SK-MEL-5 (cell line): ENCODE measurements at regions not wholly inside any gene's neighbourhood (a gene's known extent, or its start where the extent isn't known, plus 50 kb on each side); places are given as distances from the start of the nearest gene placed in this dataset.

Source experiments
- DNase-seq: peaks from one replicate; pipeline ENCODE4 v3.0.0-alpha.2; 2016; ENCODE audit warnings: low read depth, low spot score
- in situ Hi-C: cut with HindIII; loops from 2 replicates; pipeline ENCODE4 v1.10.0; 2016; ENCODE audit warnings: low sequenced_read_pairs, high pct_unique_total_duplicates, low pct_unique_long_range_greater_than_20kb

DNA sequence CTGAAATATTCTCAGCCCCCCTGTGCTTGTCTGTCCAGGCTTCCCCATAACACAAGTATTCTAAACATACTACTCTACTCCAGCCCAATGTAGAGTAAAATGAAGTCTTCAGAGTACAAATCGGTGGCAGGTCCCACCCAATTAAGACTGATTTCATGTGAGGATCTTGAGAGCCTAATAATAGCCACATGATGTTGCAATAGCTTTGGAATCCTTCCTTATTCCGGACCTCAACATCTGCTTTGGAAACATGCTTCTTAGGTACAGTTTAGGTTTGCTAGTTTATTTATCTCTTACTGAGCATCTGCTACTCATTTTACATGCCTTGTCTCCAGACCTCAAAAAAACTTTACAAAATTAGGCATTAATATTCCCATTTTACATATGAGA lies 207.3 kb upstream of the RAB6C start:
- no peak for DNase-seq

DNA sequence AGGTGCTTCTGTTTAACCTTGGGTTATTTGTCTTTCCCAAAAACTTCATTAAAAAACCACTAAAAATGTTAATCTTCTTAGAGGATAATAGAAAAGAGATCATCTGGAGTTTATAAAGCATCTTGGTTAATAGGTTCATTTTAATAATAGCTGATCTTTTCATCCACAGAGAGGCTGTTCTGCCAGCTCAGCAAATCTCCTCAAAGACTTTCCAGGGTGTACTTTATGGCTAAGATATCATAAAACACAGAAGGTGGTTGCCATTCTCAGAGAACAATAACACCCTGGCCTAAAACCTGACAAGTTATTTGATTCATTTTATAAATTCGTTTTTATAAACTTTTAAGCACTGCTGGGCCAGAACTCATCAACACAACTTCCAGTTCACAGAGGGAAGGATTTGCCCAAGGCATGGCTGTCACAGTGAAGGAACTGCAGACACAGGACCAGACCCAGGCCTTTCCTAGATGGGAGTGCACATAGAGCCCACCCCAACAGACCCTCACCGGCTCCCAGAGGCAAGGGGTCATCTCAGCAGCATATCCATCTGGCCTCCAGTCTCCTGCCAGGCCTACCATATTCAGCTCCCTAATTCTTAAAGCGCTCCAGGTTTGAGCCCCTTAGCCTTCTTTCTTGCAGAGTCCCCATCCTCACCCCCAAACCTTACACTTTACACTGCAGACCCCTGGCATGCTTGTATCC lies 203.4 kb upstream of the RAB6C start:
- in situ Hi-C loops = no loop called here
- no peak for DNase-seq

More for the DNA sequence above, 207.3 kb upstream of the RAB6C start:
- in situ Hi-C loops = no loop called here

DNA sequence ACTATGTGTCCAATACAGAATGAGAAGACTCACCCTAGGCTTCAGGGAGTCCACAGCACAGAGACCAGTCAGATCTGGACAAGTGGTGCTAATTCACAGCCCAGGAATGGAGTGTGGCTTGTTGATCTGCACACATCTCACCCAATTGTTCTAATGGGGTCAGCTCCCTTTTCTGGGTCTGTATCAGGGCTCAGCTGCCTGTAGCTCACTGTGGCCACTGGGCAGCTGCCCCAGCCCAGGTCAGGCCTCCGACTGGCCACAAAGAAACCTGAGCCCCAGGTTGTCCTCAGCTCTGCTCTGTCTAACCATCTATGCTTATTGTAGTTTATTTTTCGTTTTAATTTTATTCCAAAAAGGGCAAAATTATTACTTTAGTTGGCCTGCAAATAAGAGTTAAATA lies 202.3 kb upstream of the RAB6C start:
- in situ Hi-C loops = no loop called here
- DNase-seq = no peak

DNA sequence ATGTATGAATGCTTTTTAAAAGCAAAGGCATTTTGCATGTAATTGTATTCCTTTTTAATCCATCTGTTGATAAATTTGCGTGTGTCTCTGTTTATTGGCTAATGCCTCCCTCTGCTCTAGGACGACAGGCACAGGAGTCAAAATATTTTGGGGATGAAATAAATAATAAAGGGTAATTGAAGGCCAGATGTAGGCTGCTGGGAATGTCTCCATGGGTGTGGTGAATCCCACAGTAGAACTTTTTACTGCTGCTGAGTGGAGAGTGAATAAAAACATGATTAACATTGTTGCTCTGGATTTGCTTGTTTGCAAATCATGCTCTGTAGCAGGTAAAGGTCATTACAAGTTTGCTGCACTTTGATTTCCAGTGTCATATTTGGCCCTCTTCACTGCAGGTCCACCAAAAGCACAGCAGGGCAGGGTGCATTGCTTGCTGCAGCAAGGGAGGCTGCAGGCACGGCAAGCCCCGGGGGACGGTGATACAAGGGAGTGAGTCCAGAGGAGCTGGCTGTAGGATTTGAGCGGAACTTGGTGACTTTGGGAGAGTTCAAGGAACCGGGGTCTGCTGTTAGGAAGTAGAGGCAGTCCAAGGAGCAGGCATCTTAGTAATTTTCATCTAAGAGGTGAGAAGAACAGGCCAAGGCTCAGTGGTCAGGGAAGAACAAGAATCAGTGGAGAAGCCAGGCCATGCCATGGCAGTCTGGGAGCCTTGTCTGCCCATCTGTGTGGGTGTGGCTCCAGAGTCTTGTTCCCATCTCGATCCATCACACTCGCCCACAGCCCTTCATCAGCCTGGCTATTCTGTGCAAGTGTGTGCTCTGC lies 201.5 kb upstream of the RAB6C start:
- no peak for DNase-seq
- in situ Hi-C loops = no loop called here

DNA sequence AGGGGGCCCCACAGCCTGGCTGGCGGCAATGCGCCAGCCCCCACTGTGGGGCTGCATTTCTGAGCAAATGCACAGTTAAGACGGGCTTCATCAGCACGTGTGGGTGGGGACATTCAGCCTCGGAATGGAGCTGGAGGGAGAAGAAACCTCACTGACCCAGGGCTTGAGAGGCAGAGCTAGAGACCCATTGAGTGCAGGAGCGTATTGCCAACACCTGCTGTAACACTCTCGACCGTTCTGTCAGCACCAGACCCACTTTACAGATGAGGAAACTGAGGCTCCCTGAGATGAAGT lies 200.9 kb upstream of the RAB6C start:
- DNase-seq = no peak
- in situ Hi-C loops = no loop called here

DNA sequence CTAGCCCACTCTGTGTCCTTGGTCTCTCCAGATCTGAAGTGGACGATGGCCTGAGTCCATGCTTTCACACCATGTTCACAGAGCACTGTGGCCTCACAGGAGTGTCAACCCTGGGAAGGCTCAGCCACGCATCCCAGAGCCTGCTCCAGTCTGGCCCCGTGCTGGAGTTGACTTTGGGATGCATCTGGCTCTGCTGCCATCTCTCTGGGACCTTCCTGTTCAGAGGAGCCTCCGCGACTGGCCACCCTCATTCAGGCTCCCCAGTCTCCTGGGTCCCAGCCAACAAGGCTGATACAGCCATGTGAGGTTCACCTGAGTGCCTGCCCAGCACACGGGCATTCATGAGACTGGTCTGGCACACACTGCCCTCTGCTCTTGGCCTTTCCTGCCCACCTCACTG lies 199.7 kb upstream of the RAB6C start:
- DNase-seq = no peak
- in situ Hi-C loops = no loop called here

DNA sequence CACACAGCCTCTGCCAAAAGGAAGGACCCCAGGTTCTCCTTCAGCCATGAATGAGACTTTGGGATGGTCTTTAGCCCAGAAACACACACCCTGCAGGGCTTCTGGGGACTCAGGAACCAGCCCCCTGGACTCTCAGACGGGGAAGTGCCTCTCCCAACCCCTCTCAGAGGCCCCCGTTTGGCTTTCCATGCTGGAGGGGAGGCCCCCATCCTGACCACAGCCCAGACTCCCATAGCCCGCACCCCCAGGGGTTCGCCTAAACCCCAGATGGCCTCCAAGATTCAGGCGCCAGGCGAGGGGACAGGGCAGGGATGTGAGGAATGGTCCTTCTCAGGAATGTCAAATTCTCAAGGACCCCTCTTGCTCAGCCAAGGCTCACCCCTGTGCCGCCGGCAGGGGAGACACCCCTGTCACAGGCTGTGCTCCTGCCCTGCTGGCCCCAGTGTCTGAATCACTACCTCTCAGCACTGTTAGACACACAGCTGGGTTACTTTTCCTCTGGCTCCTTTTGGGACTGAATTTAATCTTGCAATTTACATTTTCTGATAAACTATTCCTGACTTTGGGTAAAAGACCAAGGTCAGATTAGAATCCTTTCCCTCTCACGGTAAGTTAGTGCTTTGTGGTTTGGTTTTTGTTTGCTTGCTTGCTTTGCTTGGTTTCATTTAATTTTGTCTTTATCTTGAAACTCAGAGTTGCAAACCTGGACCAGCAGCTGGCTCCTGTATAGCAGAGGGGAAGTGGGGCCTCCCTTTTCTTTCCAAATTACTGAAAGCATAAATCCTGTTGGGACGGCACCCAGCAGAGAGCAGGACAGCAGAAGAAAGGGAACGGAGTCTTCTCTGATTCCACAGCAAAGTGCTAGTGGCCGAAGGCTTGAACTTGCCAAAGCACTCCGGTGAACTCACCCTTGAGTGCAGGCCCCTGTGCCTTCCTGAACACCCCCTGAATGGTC lies 198.9 kb upstream of the RAB6C start:
- no peak for DNase-seq
- in situ Hi-C loops = no loop called here

DNA sequence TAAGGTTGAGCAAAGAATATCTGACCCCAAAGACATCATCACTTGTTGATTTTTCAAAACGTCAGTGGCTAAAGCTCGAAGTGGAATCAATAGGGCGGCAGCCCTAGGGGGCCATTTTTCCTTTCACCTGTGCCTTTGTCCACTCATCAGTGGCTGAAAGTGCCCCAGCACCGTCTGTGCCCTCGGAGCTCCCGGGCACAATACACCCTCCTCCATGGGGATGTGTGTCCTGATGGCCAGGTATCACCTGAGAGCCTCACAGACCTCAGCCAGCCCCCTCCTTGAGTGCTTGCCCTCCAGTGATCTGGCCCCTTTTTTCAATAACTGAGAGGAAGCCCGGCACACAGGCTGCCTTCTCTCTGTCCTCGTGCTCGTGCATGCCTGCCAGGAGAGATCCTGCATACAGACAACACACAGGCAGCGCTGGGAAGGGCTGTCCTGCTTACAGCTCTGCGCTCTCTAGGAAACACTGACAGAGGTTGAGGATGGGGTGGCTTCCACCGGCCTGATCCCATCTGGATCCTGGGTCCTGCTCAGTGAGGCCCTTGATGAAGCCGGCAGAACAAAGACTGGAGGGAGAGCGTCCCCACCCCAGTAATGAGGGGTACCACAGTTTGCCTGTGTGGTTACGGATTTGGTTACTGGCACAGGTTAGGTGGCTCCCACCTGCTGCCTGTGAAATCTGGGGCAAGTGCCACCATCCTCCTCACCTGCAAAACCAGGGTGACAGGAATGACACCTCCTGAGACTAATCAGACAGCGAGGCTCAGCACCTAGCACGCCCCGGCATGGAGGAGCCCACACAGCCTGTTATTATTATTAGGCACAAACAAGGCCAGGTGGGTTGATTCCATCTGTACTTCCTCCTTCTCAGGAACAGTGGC lies 197.5 kb upstream of the RAB6C start:
- no peak for DNase-seq
- in situ Hi-C loops = no loop called here

DNA sequence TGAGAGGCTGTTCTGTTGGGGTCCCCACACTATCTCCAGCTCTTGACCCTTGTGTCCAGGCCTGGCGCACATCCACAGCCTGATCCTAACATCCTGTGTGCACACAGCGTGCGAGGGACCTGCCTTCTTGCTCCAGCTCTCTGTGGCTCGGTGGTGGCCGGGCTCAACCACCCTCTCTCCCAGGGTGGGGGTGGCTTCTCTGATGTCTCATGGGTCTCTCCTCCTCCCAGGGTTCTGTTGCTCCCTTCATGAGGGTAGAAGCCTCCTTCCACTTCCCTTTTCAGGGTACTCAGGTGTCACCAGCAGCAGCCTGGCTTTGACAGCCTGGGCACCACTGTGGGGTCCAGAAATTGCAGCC lies 196.9 kb upstream of the RAB6C start:
- DNase-seq = no peak
- in situ Hi-C loops = no loop called here

DNA sequence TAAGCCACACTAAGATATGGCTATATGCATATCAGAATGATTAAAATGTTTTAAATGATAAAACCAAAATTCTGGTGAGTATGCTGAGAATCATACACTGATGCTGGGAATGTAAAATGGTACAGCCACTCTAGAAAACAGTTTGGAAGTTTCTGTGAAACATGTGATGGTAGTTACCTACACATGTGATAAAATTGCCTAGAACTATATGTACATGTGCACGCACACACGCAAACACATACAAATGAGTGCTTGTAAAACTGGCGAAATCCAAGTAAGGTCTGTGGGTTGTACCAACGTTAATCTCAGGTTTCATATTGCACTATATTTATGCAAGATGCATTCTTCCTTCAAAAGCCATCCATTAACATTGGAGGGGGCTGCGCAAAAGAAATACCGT lies 195.0 kb upstream of the RAB6C start:
- in situ Hi-C loops = no loop called here
- DNase-seq = no peak

DNA sequence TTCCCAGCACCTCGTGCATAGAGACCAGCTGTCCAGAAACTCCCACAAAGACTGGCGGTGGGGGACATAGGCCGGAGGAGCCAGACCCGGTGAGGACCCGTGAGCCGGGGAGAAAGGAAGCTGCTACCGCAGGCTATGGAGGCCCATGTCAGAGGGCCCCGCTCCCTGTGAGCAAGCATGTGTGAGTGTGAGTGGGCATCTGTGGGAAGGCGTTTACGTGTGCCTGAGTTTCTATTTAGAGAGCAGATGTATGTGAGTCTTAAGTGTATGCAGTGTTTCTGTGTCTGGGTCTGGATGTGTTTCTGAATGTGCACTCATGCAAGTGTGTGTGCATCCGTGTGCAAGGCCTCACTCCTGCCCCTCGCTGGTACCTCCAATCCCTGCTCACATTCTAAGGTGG lies 187.8 kb upstream of the RAB6C start:
- DNase-seq = no peak
- in situ Hi-C loops = no loop called here

DNA sequence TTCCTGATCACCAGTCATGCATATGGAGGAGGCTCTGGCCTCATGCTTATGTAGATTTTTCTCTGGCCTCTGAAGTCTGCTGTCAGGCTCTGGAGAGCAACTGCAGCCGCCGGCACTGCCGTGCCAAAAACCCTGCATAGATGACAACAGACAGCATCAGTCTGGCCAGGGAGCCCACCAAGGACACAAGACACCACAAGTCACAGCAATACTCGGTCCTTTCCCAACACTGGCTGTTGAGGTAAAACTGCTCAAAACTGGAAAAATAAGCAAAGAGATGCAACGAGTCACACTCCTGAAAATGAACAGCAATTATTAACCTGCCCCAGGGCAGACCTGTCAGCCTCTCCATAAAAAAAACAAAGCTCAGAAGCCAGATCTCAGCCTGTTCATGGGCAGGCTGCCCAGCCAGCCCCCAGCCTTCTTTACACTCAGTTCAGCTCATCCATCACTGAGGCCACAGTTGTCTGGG lies 186.0 kb upstream of the RAB6C start:
- no peak for DNase-seq

DNA sequence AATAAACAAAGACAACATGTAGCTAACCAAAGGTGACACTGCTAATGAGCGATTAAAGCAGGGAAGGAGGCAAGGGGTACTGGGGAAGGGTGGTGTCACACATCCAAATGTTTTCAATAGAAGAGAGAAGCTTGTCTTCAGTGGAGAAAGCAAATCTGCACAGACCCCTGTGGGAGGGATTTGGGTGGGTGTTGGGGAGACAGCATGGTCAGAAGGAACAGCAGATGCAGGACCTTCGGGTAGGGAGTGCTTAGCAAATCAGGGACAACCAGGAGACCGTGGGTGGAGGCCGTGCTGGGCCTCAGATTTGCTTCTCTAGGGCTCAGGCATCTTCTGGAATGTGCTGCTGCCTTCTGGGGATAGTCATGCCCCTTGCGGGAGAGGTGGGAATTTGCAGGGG lies 185.3 kb upstream of the RAB6C start:
- in situ Hi-C loops = no loop called here
- DNase-seq = no peak

More for the DNA sequence above, 186.0 kb upstream of the RAB6C start:
- in situ Hi-C loops = no loop called here

DNA sequence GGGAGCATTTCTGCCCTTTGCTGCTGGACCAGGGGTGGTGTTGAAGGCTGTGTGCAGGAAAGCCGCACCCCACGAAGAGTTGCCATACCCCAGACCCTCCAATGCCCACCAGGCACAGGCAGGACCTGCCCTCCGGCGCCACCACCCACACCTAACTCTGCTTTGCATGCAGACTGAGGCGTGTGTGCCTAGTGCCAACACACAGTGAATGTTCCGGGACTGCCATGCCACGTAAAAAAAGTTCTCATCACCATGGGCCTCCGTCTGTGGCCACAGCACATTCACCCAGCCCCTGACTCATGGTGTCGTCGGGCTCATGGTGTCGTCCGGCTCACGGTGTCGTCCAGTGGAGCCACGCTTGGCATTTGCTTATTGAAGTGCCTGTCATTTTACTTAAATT lies 184.9 kb upstream of the RAB6C start:
- DNase-seq = no peak
- in situ Hi-C loops = no loop called here

DNA sequence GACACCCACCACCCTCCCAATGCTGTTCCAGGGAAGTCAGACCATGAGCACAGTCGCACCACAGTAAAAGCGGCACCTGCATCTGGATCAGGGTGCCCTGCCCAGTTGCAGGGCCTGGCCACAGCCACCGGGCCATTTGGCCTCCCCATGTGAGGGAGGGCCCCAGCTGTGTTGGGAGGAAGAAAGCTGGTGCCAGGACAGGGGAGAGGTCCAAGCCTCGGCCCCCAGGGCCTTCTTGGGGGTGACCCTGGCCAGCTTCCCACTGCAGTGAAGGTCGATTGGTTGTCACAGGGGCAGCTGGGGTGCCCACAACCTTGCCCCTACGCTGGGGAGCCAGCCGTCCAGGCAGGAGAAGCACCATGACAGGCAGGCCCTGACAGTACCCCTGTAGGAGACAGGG lies 183.2 kb upstream of the RAB6C start:
- DNase-seq = no peak
- in situ Hi-C loops = no loop called here

DNA sequence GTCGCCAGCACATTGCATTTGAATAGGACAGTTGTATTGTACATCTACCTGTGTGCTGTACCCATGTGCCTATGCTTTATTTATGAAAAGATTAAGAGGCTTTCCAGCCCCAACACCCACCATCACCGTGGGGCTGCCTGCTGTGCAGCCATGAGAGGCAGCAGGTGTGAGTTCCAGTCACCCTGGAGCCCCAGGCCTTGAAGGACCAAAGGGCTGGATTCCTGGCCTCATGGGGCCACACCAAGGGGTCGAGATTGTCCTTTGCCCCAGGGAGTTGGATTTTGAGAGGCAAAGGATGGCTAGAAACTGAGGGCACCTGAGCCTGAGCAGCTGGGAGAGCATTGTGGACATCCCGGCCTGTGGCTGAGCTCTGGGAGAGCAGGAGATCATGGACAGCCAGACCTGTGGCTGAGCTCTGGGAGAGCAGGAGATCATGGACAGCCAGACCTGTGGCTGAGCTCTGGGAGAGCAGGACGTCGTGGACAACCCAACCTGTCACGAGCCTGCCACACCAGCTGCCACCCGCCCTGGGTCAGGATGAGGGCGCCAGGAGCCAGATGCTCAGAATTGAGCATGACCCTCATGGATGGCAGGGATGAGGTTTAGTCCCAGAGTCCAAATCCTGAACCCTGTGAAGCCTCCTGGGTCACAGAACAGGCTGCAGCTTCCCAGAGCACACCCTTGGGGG lies 182.5 kb upstream of the RAB6C start:
- in situ Hi-C loops = no loop called here
- no peak for DNase-seq
